CD8-positive, alpha-beta memory T cell (primary cell): ENCODE measurements at regions not wholly inside any gene's neighbourhood (a gene's known extent, or its start where the extent isn't known, plus 50 kb on each side); places are given as distances from the start of the nearest gene placed in this dataset.

Experiments used
- CTCF ChIA-PET: fragments of 350-600 bp; sonication (Branson Sonifier 250); formaldehyde crosslinking; loops from one replicate; lab custom pipeline; 2021; ENCODE audit warnings: antibody characterized with exemption; lab: Charles Lee
- POLR2A ChIA-PET: fragments of 350-600 bp; sonication (Branson Sonifier 250); formaldehyde crosslinking; loops from one replicate; lab custom pipeline; 2021; ENCODE audit warnings: antibody characterized with exemption; lab: Charles Lee
- DNase-seq, 5 donors: peaks; one replicate each; pipeline versions ENCODE4 v3.0.0 to v3.0.0-alpha.2; 2020 to 2022; ENCODE audit warnings: mixed read lengths in 1 of 5
- H3K27ac ChIP-seq: one replicate; pipeline ENCODE4 v1.7.0; 2013; ENCODE audit warnings: low read depth, mild to moderate bottlenecking, low read length, moderate library complexity
- H3K27me3 ChIP-seq: 2 replicates; pipeline ENCODE4 v1.7.0; 2013; ENCODE audit warnings: low read length, mild to moderate bottlenecking; ENCODE audit not compliant: insufficient read depth, poor library complexity, severe bottlenecking
- H3K36me3 ChIP-seq: 2 replicates; pipeline ENCODE4 v1.7.0; 2013; ENCODE audit warnings: mild to moderate bottlenecking, low read length, moderate library complexity; ENCODE audit not compliant: insufficient read depth
- H3K4me1 ChIP-seq: 2 replicates; pipeline ENCODE4 v1.7.0; 2013; ENCODE audit warnings: mild to moderate bottlenecking, low read length, moderate library complexity; ENCODE audit not compliant: insufficient read depth
- H3K4me3 ChIP-seq: 2 replicates; pipeline ENCODE4 v1.7.0; 2013; ENCODE audit warnings: mild to moderate bottlenecking, low read length
- H3K9me3 ChIP-seq: 2 replicates; pipeline ENCODE4 v1.7.0; 2013; ENCODE audit warnings: mild to moderate bottlenecking, low read length
- H3K27ac Mint-ChIP-seq, 8 donors: one replicate each; pipeline ENCODE4 v1.8.0; 2020 to 2021; ENCODE audit warnings: mixed read lengths in 8 of 8, mild to moderate bottlenecking in 6 of 8, inconsistent platforms in 3 of 8, moderate library complexity in 3 of 8
- H3K27me3 Mint-ChIP-seq, 2 donors: one replicate each; pipeline ENCODE4 v1.8.0; 2020 to 2021; ENCODE audit warnings: mixed read lengths in 2 of 2, mild to moderate bottlenecking in 1 of 2, moderate library complexity in 1 of 2
- H3K36me3 Mint-ChIP-seq, 3 donors: one replicate each; pipeline ENCODE4 v1.8.0; 2020 to 2021; ENCODE audit warnings: mixed read lengths in 3 of 3, inconsistent platforms in 1 of 3, mild to moderate bottlenecking in 1 of 3
- H3K4me1 Mint-ChIP-seq, 3 donors: one replicate each; pipeline ENCODE4 v1.8.0; 2020 to 2021; ENCODE audit warnings: mixed read lengths in 3 of 3, inconsistent platforms in 1 of 3, mild to moderate bottlenecking in 1 of 3
- H3K4me3 Mint-ChIP-seq, 7 donors: one replicate each; pipeline ENCODE4 v1.8.0; 2020 to 2021; ENCODE audit warnings: mixed read lengths in 7 of 7, mild to moderate bottlenecking in 6 of 7, moderate library complexity in 4 of 7, inconsistent platforms in 2 of 7
- H3K9me3 Mint-ChIP-seq, 5 donors: one replicate each; pipeline ENCODE4 v1.8.0; 2020 to 2022; ENCODE audit warnings: mixed read lengths in 5 of 5, mild to moderate bottlenecking in 3 of 5, moderate library complexity in 2 of 5, inconsistent platforms in 1 of 5

DNA sequence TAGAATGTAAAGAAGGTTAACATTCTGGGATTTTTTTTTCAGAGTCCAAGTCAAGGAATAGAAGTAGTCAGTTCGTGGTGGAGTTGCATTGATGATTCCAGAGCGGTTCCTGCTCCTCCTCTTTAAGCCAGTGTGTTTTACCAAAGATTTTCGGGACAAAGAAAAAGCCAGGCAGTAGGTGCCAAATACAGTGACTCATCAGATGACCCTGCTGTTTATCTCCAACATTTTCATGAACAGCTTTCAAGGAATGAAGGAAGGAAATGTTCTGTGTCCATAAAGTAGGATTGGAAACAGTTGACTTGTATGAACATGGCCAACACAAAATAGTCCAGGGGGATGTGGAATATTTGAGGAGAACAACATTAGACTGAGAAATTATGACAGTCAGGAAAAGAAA, 142.4 kb upstream of the TMC3 start:
- ChIA-PET CTCF (no interaction called here), POLR2A (no interaction called here)
- DNase-seq, result no peak
- Mint-ChIP-seq H3K4me1 (no peaks in the 10 kb centered on the region), H3K36me3 (no peaks in the 10 kb centered on the region), H3K4me3 (no peak overlapping the region), H3K27ac (no peak overlapping the region), H3K9me3 (no peaks in the 10 kb centered on the region), H3K27me3 (peaks cover 9 to 16% of the 10 kb centered on the region in 2 donors)
- H3K27ac ChIP-seq, result no peak overlapping the region
- no peak overlapping the region for H3K4me3 ChIP-seq
- H3K36me3 ChIP-seq, result no peaks in the 10 kb centered on the region
- H3K27me3 ChIP-seq, result no peaks in the 10 kb centered on the region
- H3K4me1 ChIP-seq, result no peaks in the 10 kb centered on the region
- H3K9me3 ChIP-seq, result no peaks in the 10 kb centered on the region

DNA sequence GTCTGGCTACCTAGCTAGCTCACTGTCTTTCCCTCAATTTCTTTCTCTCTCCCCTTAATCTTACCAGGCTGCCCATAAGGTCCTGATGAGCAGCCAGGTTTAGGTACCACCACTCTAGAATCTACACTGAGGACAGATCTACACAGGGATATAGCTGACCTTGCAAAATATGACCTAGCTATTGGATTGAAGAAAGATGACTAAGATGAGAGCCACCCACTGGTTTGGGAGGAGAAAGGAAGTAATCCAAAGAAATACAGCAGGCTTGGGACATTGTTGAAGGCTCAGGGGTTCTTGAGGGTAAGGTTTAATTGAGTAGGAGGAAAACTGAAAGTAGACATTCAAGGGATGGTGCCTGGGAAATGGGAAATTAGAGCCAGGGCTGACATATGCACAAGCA, 142.0 kb upstream of the TMC3 start:
- Mint-ChIP-seq H3K4me3 (no peak overlapping the region), H3K27ac (no peak overlapping the region), H3K9me3 (no peaks in the 10 kb centered on the region), H3K27me3 (peaks cover 9 to 16% of the 10 kb centered on the region in 2 donors), H3K36me3 (no peaks in the 10 kb centered on the region), H3K4me1 (no peaks in the 10 kb centered on the region)
- CTCF ChIA-PET, result no interaction called here
- no peaks in the 10 kb centered on the region for H3K27me3 ChIP-seq
- H3K27ac ChIP-seq, result no peak overlapping the region
- POLR2A ChIA-PET, result no interaction called here
- no peak overlapping the region for H3K4me3 ChIP-seq
- H3K36me3 ChIP-seq, result no peaks in the 10 kb centered on the region
- no peaks in the 10 kb centered on the region for H3K9me3 ChIP-seq
- DNase-seq, result no peak
- no peaks in the 10 kb centered on the region for H3K4me1 ChIP-seq

- Mint-ChIP-seq H3K27me3 (peaks cover 14 to 21% of the 10 kb centered on the region in 2 donors), H3K4me1 (no peaks in the 10 kb centered on the region)
- CTCF ChIA-PET, result no interaction called here
These were observed 140.7 kb upstream of the TMC3 start for GRCh38 chr15:81514725-81515124.

DNA sequence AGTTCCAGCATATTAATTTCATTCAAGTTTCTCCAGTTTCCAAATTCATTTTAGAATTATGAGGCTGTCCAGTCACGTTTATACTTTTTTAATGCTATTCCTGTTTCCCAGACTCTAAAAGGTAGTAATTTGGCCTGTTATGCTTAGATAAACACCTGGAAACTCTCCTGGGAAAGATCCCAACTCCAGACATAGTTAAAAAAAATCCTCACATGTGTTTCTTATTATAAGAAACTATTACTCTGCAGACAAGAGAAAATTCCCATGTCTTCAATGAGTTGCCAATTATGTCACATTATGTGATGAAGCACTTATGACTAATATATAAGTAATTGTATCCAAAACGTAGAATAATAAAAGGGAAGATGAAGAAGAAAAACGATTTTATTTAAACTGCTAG, 137.1 kb upstream of the TMC3 start:
- no peaks in the 10 kb centered on the region for H3K9me3 ChIP-seq
- H3K4me1 ChIP-seq, result no peaks in the 10 kb centered on the region
- ChIA-PET CTCF (no interaction called here), POLR2A (no interaction called here)
- Mint-ChIP-seq H3K9me3 (no peaks in the 10 kb centered on the region), H3K27me3 (peaks cover 6 to 25% of the 10 kb centered on the region in 2 donors), H3K27ac (no peak overlapping the region), H3K4me3 (no peak overlapping the region), H3K36me3 (no peaks in the 10 kb centered on the region), H3K4me1 (no peaks in the 10 kb centered on the region)
- DNase-seq, result no peak
- no peak overlapping the region for H3K27ac ChIP-seq
- no peak overlapping the region for H3K4me3 ChIP-seq
- H3K27me3 ChIP-seq, result no peaks in the 10 kb centered on the region
- no peaks in the 10 kb centered on the region for H3K36me3 ChIP-seq

More at GRCh38 chr15:81514725-81515124, 140.7 kb upstream of the TMC3 start:
- no peaks in the 10 kb centered on the region for H3K27me3 ChIP-seq
- no peaks in the 10 kb centered on the region for H3K36me3 ChIP-seq
- no peak overlapping the region for H3K27ac ChIP-seq
- POLR2A ChIA-PET, result no interaction called here
- DNase-seq, result no peak
- no peaks in the 10 kb centered on the region for H3K4me1 ChIP-seq
- no peak overlapping the region for H3K27ac Mint-ChIP-seq
- H3K9me3 ChIP-seq, result no peaks in the 10 kb centered on the region
- no peaks in the 10 kb centered on the region for H3K36me3 Mint-ChIP-seq
- H3K4me3 Mint-ChIP-seq, result no peak overlapping the region
- no peak overlapping the region for H3K4me3 ChIP-seq
- H3K9me3 Mint-ChIP-seq, result no peaks in the 10 kb centered on the region

DNA sequence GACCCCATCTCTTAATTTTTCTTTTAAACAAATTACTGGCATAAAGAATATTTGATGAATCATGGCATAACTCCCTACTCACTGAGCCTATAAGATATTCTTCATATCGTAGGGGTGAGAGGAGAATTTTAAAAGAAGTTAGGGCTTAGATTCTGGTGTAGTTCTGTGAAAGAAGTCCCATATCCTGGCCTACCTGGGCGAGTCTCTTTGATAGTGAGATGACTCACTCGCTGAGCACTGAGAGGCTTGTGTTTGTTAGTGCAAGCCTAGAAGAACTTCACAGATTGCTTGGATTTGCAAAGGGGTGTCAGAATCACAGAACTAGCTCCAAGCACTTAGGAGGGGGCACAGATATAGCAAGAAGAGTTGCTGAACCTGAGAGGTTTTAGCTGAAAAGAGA, 133.8 kb upstream of the TMC3 start:
- no peak overlapping the region for H3K27ac ChIP-seq
- no peaks in the 10 kb centered on the region for H3K9me3 ChIP-seq
- Mint-ChIP-seq H3K27me3 (peaks cover 5 to 19% of the 10 kb centered on the region in 2 donors), H3K9me3 (no peaks in the 10 kb centered on the region), H3K4me1 (no peaks in the 10 kb centered on the region), H3K27ac (no peak overlapping the region), H3K4me3 (no peak overlapping the region), H3K36me3 (no peaks in the 10 kb centered on the region)
- H3K36me3 ChIP-seq, result no peaks in the 10 kb centered on the region
- POLR2A ChIA-PET, result no interaction called here
- no peak overlapping the region for H3K4me3 ChIP-seq
- no peaks in the 10 kb centered on the region for H3K4me1 ChIP-seq
- DNase-seq, result no peak
- H3K27me3 ChIP-seq, result no peaks in the 10 kb centered on the region
- CTCF ChIA-PET, result no interaction called here

DNA sequence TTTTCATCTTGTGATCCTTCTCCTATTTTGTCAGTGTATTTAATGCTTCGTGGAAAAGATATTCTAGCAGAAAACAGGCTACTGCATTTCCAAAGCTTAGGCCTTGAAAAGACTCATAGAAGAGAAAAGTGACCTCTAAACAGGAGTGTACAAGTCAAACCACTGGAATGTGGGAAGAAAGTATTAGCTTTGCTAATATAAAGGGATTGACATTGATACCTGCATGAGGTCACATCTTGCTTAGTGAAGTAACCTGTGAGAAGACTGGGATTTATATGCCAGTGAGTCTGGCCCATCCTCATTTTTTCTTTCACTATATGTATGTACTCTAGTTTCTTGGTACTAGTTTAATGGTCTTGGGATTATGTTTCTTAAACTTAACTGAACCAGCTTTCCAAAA, 132.9 kb upstream of the TMC3 start:
- Histone ChIP-seq H3K4me1 (no peaks in the 10 kb centered on the region), H3K27me3 (no peaks in the 10 kb centered on the region), H3K4me3 (no peak overlapping the region), H3K9me3 (no peaks in the 10 kb centered on the region), H3K36me3 (no peaks in the 10 kb centered on the region), H3K27ac (no peak overlapping the region)
- ChIA-PET POLR2A (no interaction called here), CTCF (no interaction called here)
- H3K9me3 Mint-ChIP-seq, result no peaks in the 10 kb centered on the region
- H3K36me3 Mint-ChIP-seq, result no peaks in the 10 kb centered on the region
- no peak for DNase-seq
- H3K27me3 Mint-ChIP-seq, result peaks cover 8 to 16% of the 10 kb centered on the region in 2 donors
- H3K27ac Mint-ChIP-seq, result no peak overlapping the region
- H3K4me1 Mint-ChIP-seq, result no peaks in the 10 kb centered on the region
- no peak overlapping the region for H3K4me3 Mint-ChIP-seq

DNA sequence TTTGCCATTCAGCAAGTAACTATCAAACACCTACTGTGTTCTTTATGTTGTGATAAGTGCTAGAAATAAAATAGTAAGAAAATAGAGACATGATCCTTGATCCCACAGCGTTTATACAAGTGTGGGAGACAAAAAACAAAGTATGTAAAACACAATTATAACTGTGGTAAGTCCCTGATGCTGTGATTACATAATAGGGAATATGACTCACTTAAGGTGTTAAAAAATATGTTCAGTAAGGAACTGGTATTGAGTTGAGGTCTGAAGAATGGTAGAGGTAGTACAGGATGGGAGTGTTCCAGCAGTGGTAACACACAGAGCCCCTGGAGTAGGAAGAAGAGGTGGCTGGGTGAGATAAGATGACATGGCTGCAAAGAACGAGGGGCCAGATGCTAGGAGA, 132.1 kb upstream of the TMC3 start:
- Histone ChIP-seq H3K36me3 (no peaks in the 10 kb centered on the region), H3K9me3 (no peaks in the 10 kb centered on the region), H3K27me3 (no peaks in the 10 kb centered on the region), H3K4me1 (no peaks in the 10 kb centered on the region), H3K4me3 (no peak overlapping the region), H3K27ac (no peak overlapping the region)
- peaks cover 8 to 16% of the 10 kb centered on the region in 2 donors for H3K27me3 Mint-ChIP-seq
- no peaks in the 10 kb centered on the region for H3K9me3 Mint-ChIP-seq
- H3K27ac Mint-ChIP-seq, result no peak overlapping the region
- no peaks in the 10 kb centered on the region for H3K4me1 Mint-ChIP-seq
- no peak for DNase-seq
- CTCF ChIA-PET, result no interaction called here
- POLR2A ChIA-PET, result no interaction called here
- H3K4me3 Mint-ChIP-seq, result no peak overlapping the region
- no peaks in the 10 kb centered on the region for H3K36me3 Mint-ChIP-seq

GRCh38 chr15:81504170-81504905, 130.3 kb upstream of the TMC3 start:
- CTCF ChIA-PET, result no interaction called here

More at GRCh38 chr15:81504170-81504905, 130.3 kb upstream of the TMC3 start:
- POLR2A ChIA-PET, result no interaction called here
- no peaks in the 10 kb centered on the region for H3K4me1 ChIP-seq
- no peak overlapping the region for H3K4me3 ChIP-seq
- no peaks in the 10 kb centered on the region for H3K27me3 ChIP-seq
- no peak overlapping the region for H3K27ac ChIP-seq
- H3K9me3 ChIP-seq, result no peaks in the 10 kb centered on the region
- no peak overlapping the region for H3K4me3 Mint-ChIP-seq
- no peaks in the 10 kb centered on the region for H3K4me1 Mint-ChIP-seq
- H3K27me3 Mint-ChIP-seq, result peaks cover 3 to 9% of the 10 kb centered on the region in 2 donors
- no peaks in the 10 kb centered on the region for H3K36me3 ChIP-seq
- no peak for DNase-seq
- H3K27ac Mint-ChIP-seq, result no peak overlapping the region
- no peaks in the 10 kb centered on the region for H3K9me3 Mint-ChIP-seq
- H3K36me3 Mint-ChIP-seq, result no peaks in the 10 kb centered on the region
